Duodenal mucosa (tissue), 2 donors: ENCODE measurements at regions not wholly inside any gene's neighbourhood (a gene's known extent, or its start where the extent isn't known, plus 50 kb on each side); places are given as distances from the start of the nearest gene placed in this dataset.

Experiments
- H3K27ac ChIP-seq: one replicate; pipeline ENCODE4 v1.7.0; 2013; ENCODE audit warnings: low read depth, low read length
- H3K27me3 ChIP-seq, 2 donors: one replicate each; pipeline ENCODE4 v1.7.0; 2013; ENCODE audit warnings: low read length in 2 of 2, control low read depth in 1 of 2; ENCODE audit not compliant: insufficient read depth in 2 of 2, control insufficient read depth in 1 of 2
- H3K36me3 ChIP-seq, 2 donors: one replicate each; pipeline ENCODE4 v1.7.0; 2013; ENCODE audit warnings: low read length in 2 of 2, control low read depth in 1 of 2; ENCODE audit not compliant: insufficient read depth in 2 of 2, control insufficient read depth in 1 of 2
- H3K4me1 ChIP-seq, 2 donors: one replicate each; pipeline ENCODE4 v1.7.0; 2013; ENCODE audit warnings: low read length in 2 of 2, control low read depth in 1 of 2; ENCODE audit not compliant: insufficient read depth in 2 of 2, control insufficient read depth in 1 of 2
- H3K4me3 ChIP-seq, 2 donors: one replicate each; pipeline ENCODE4 v1.7.0; 2013; ENCODE audit warnings: low read length in 2 of 2, low read depth in 1 of 2
- H3K9ac ChIP-seq, 2 donors: one replicate each; pipeline ENCODE4 v1.7.0; 2013; ENCODE audit warnings: low read length in 2 of 2, low read depth in 1 of 2
- H3K9me3 ChIP-seq, 2 donors: one replicate each; pipeline ENCODE4 v1.7.0; 2013; ENCODE audit warnings: low read length in 2 of 2, control low read depth in 1 of 2; ENCODE audit not compliant: control insufficient read depth in 1 of 2

DNA sequence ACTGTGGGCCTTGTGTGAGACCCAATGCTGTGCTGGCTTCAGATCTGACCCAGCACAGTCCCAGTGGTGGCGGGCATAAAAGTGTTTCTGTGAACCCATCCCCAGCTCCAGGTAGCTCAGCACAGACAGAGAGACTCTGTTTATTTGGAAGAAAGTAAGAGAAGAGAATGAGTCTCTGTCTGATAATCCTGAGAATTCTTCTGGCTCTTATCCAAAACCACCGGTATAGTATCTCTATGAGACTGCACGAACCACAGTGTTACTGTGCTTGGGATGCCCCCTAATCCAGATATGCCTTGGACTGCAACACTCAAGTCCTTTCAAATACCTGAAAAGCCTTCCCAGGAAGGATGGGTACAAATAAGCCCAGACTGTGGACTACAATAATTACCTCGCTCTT lies 1660.8 kb upstream of the ACO1 start:
- H3K9ac ChIP-seq, result no peak overlapping the region
- no peak overlapping the region for H3K27ac ChIP-seq
- H3K9me3 ChIP-seq, result no peaks in the 10 kb centered on the region
- H3K36me3 ChIP-seq, result no peaks in the 10 kb centered on the region
- no peaks in the 10 kb centered on the region for H3K27me3 ChIP-seq
- H3K4me3 ChIP-seq, result no peak overlapping the region
- no peaks in the 10 kb centered on the region for H3K4me1 ChIP-seq

- H3K9me3 ChIP-seq, result no peaks in the 10 kb centered on the region
- no peaks in the 10 kb centered on the region for H3K4me1 ChIP-seq
- H3K9ac ChIP-seq, result no peak overlapping the region
- no peak overlapping the region for H3K4me3 ChIP-seq
- H3K27me3 ChIP-seq, result no peaks in the 10 kb centered on the region
- no peak overlapping the region for H3K27ac ChIP-seq
- H3K36me3 ChIP-seq, result no peaks in the 10 kb centered on the region
Measured at GRCh38 chr9:30732060-30732459, 1652.4 kb upstream of the ACO1 start.

DNA sequence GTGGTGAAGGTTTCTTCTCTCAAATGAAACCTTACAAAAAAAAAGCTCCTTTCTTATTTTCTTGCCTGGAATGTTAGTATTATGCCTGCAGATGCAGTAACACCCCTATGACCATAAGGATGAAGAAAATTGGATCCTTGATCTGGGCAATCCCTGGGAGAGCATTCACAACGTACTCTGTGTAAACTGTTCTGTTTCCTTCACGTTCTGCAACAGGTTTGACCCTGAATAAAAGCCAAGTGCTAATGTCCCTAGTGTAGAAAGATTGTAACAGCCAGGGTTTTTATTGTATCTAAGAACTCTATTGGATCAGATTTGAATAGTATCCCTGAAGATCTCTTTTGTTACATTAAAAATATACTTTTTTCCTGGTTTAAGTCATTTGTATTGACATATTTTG lies 1639.6 kb upstream of the ACO1 start:
- Histone ChIP-seq H3K4me3 (no peak overlapping the region), H3K27me3 (no peaks in the 10 kb centered on the region), H3K9me3 (no peaks in the 10 kb centered on the region), H3K36me3 (no peaks in the 10 kb centered on the region), H3K27ac (no peak overlapping the region), H3K9ac (no peak overlapping the region), H3K4me1 (no peaks in the 10 kb centered on the region)

GRCh38 chr9:30746589-30746988 lies 1637.9 kb upstream of the ACO1 start:
- H3K27ac ChIP-seq, result no peak overlapping the region
- no peak overlapping the region for H3K4me3 ChIP-seq
- H3K36me3 ChIP-seq, result no peaks in the 10 kb centered on the region
- H3K4me1 ChIP-seq, result no peaks in the 10 kb centered on the region
- no peak overlapping the region for H3K9ac ChIP-seq
- H3K27me3 ChIP-seq, result no peaks in the 10 kb centered on the region
- H3K9me3 ChIP-seq, result no peaks in the 10 kb centered on the region

GRCh38 chr9:30757723-30758122 lies 1626.7 kb upstream of the ACO1 start:
- Histone ChIP-seq H3K4me1 (no peaks in the 10 kb centered on the region), H3K9me3 (no peaks in the 10 kb centered on the region), H3K4me3 (no peak overlapping the region), H3K36me3 (no peaks in the 10 kb centered on the region), H3K9ac (no peak overlapping the region), H3K27ac (no peak overlapping the region), H3K27me3 (no peaks in the 10 kb centered on the region)

GRCh38 chr9:30758726-30759446 lies 1625.6 kb upstream of the ACO1 start:
- H3K4me3 ChIP-seq, result no peak overlapping the region
- H3K36me3 ChIP-seq, result no peaks in the 10 kb centered on the region
- no peaks in the 10 kb centered on the region for H3K4me1 ChIP-seq
- no peak overlapping the region for H3K9ac ChIP-seq
- no peak overlapping the region for H3K27ac ChIP-seq
- no peaks in the 10 kb centered on the region for H3K27me3 ChIP-seq
- no peaks in the 10 kb centered on the region for H3K9me3 ChIP-seq

DNA sequence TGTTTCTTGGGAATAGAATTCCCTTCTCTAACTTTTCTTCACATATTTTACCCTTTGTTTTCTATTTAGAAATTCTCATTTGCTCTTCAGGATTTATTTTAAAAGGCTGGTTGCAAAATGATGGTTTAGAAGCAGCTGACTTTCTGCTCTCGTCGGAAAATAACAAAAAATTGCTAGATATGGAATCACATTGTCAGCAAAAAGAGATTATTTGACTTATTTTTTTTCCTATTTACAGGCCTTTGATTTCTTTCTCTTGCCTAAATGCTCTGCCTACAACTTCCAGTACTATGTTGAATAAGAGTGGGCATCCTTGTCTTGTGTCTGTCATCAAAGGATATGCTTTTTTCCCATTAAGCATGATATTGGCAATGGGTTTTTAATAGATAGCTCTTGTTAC lies 1619.1 kb upstream of the ACO1 start:
- Histone ChIP-seq H3K27ac (no peak overlapping the region), H3K36me3 (no peaks in the 10 kb centered on the region), H3K9me3 (no peaks in the 10 kb centered on the region), H3K27me3 (no peaks in the 10 kb centered on the region), H3K9ac (no peak overlapping the region), H3K4me1 (no peaks in the 10 kb centered on the region), H3K4me3 (no peak overlapping the region)

- no peaks in the 10 kb centered on the region for H3K4me1 ChIP-seq
- H3K9me3 ChIP-seq, result no peaks in the 10 kb centered on the region
- H3K9ac ChIP-seq, result no peak overlapping the region
- H3K27ac ChIP-seq, result no peak overlapping the region
- H3K27me3 ChIP-seq, result no peaks in the 10 kb centered on the region
- no peaks in the 10 kb centered on the region for H3K36me3 ChIP-seq
- no peak overlapping the region for H3K4me3 ChIP-seq
Measured at GRCh38 chr9:30771163-30771708, 1613.2 kb upstream of the ACO1 start.

DNA sequence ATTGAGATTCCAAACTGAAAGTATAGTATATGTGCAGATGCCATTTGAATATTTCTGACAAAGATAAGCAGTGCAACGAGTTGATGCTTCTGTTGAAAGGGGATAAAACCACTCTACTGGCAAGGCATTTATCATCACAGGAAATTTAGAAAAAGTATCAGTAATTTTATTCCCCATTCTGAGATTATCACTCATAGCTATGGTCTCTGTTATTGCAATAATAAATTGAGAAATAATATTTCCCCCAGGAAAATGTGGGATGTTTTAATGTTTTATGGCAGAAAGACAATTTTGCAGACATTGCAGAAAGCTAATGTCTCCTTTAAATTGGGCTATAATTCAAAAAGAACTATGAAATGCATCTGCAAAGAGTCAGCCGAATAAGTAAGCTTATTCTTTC lies 1612.7 kb upstream of the ACO1 start:
- no peak overlapping the region for H3K4me3 ChIP-seq
- H3K9ac ChIP-seq, result no peak overlapping the region
- no peak overlapping the region for H3K27ac ChIP-seq
- H3K9me3 ChIP-seq, result no peaks in the 10 kb centered on the region
- no peaks in the 10 kb centered on the region for H3K27me3 ChIP-seq
- H3K4me1 ChIP-seq, result no peaks in the 10 kb centered on the region
- H3K36me3 ChIP-seq, result no peaks in the 10 kb centered on the region

DNA sequence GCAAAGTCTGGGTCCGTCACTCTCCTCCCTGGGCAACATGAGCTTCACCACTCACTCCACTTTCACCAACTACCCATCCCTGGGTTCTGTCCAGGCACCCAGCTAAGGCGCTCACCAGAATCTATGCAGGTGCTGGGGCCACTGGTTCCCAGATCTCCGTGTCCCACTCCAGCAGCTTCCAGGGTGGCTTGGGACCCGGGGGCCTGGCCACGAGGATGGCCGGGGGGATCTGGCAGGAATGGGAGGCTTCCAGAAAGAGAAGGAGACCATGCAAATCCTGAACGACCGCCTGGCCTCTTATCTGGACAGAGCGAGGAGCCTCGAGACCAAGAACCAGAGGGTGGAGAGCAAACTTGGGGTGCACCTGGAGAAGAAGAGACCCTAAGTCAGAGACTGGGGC lies 1611.0 kb upstream of the ACO1 start:
- no peak overlapping the region for H3K4me3 ChIP-seq
- no peaks in the 10 kb centered on the region for H3K4me1 ChIP-seq
- no peaks in the 10 kb centered on the region for H3K9me3 ChIP-seq
- no peak overlapping the region for H3K27ac ChIP-seq
- H3K27me3 ChIP-seq, result no peaks in the 10 kb centered on the region
- H3K36me3 ChIP-seq, result no peaks in the 10 kb centered on the region
- H3K9ac ChIP-seq, result no peak overlapping the region
